Keratinocyte (primary cell): ENCODE measurements at regions not wholly inside any gene's neighbourhood (a gene's known extent, or its start where the extent isn't known, plus 50 kb on each side); places are given as distances from the start of the nearest gene placed in this dataset.

Experiments used
- DNase-seq: peaks from one replicate; pipeline ENCODE4 v3.0.0-alpha.2; 2011; ENCODE audit warnings: low read depth, missing footprints, low spot score
- FAIRE-seq: peaks from 2 replicates; lab custom pipeline; 2011; peaks lifted over from hg19 to GRCh38; lab: Jason Lieb, UNC
- H2AFZ ChIP-seq: 2 replicates; pipeline ENCODE4 v1.6.0; 2012; ENCODE audit warnings: low read length, control low read depth, inconsistent platforms; ENCODE audit not compliant: control insufficient read depth
- H3K27ac ChIP-seq: 2 replicates; pipeline ENCODE4 v1.5.1; 2011; ENCODE audit warnings: low read length; ENCODE audit not compliant: control insufficient read depth, insufficient read depth
- H3K27me3 ChIP-seq: 3 replicates; pipeline ENCODE4 v1.6.0; 2011; ENCODE audit warnings: low read length; ENCODE audit not compliant: control insufficient read depth, insufficient read depth; ENCODE audit errors: extremely low read depth
- H3K36me3 ChIP-seq, 2 experiments: 2 replicates in 1 of 2; 3 replicates in 1 of 2; pipeline ENCODE4 v1.5.1; 2011; ENCODE audit warnings: low read length in 2 of 2, mild to moderate bottlenecking in 1 of 2; ENCODE audit not compliant: control insufficient read depth in 2 of 2, insufficient read depth in 2 of 2; ENCODE audit errors: extremely low read depth in 1 of 2
- H3K4me1 ChIP-seq: 3 replicates; pipeline ENCODE4 v1.5.1; 2011; ENCODE audit warnings: low read length; ENCODE audit not compliant: control insufficient read depth, insufficient read depth; ENCODE audit errors: extremely low read depth
- H3K4me2 ChIP-seq: 3 replicates; pipeline ENCODE4 v1.6.0; 2011; ENCODE audit warnings: low read depth, low read length; ENCODE audit not compliant: control insufficient read depth, insufficient read depth; ENCODE audit errors: extremely low read depth
- H3K4me3 ChIP-seq, 3 experiments: fragments of 200-600 bp in 1 of 3; sonication (generic) in 1 of 3; 2 replicates in 2 of 3; 3 replicates in 1 of 3; pipeline ENCODE4 v1.5.1; 2011 to 2016; ENCODE audit warnings: low read length in 3 of 3, mild to moderate bottlenecking in 3 of 3, control low read depth in 2 of 3, inconsistent platforms in 1 of 3, low read depth in 1 of 3, mixed read lengths in 1 of 3, mixed run types in 1 of 3, moderate library complexity in 1 of 3; ENCODE audit not compliant: control insufficient read depth in 2 of 3, insufficient read depth in 2 of 3; ENCODE audit errors: extremely low read depth in 1 of 3
- H3K79me2 ChIP-seq: 2 replicates; pipeline ENCODE4 v1.6.0; 2012; ENCODE audit warnings: low read length; ENCODE audit not compliant: control insufficient read depth, insufficient read depth
- H3K9ac ChIP-seq: 3 replicates; pipeline ENCODE4 v1.6.0; 2011; ENCODE audit warnings: low read length; ENCODE audit not compliant: control insufficient read depth, insufficient read depth; ENCODE audit errors: extremely low read depth
- H3K9me1 ChIP-seq: 3 replicates; pipeline ENCODE4 v1.6.0; 2011; ENCODE audit warnings: low read length; ENCODE audit not compliant: control insufficient read depth, insufficient read depth; ENCODE audit errors: extremely low read depth
- H3K9me3 ChIP-seq: 2 replicates; pipeline ENCODE4 v1.5.1; 2012; ENCODE audit warnings: low read depth, low read length; ENCODE audit not compliant: control insufficient read depth
- H4K20me1 ChIP-seq: 3 replicates; pipeline ENCODE4 v1.6.0; 2011; ENCODE audit warnings: low read length; ENCODE audit not compliant: control insufficient read depth, insufficient read depth; ENCODE audit errors: extremely low read depth
- CTCF ChIP-seq, 3 experiments: IDR thresholded peaks in 1 of 3; conservative IDR thresholded peaks in 1 of 3; optimal IDR thresholded peaks in 1 of 3; 2 replicates in 2 of 3; 3 replicates in 1 of 3; pipeline versions ENCODE3 to v1.5.1; 2011; ENCODE audit warnings: low read length in 3 of 3, mild to moderate bottlenecking in 3 of 3, moderate library complexity in 2 of 3, control low read depth in 1 of 3, inconsistent platforms in 1 of 3; ENCODE audit not compliant: insufficient read depth in 2 of 3; ENCODE audit errors: extremely low read depth in 1 of 3
- EZH2 ChIP-seq: IDR thresholded peaks from one replicate; pipeline ENCODE4 v1.6.1; 2012; ENCODE audit warnings: inconsistent platforms, mild to moderate bottlenecking, low read length, moderate library complexity
- dilution Hi-C: fragments of 300-500 bp; cut with MboI; formaldehyde crosslinking; loops from one replicate; pipeline ENCODE4 v1.7.0; 2020; ENCODE audit warnings: low sequenced_read_pairs; ENCODE audit not compliant: extremely low pct_ligation_motif_present

- Histone ChIP-seq H3K27me3 (no peaks in the 10 kb centered on the region), H3K9me3 (no peaks in the 10 kb centered on the region), H2AFZ (no peak overlapping the region), H3K4me3 (no peak overlapping the region), H3K4me2 (no peak overlapping the region), H3K79me2 (no peaks in the 10 kb centered on the region), H3K27ac (no peak overlapping the region), H3K9me1 (no peaks in the 10 kb centered on the region), H3K9ac (no peak overlapping the region), H3K36me3 (no peaks in the 10 kb centered on the region), H3K4me1 (no peaks in the 10 kb centered on the region), H4K20me1 (no peaks in the 10 kb centered on the region)
- no peak for TF ChIP-seq EZH2
- no peak for TF ChIP-seq CTCF (optimal IDR thresholded peaks at IDR 0.05 in 1 of 3, IDR thresholded peaks at IDR 0.05 in 1 of 3, conservative IDR thresholded peaks at IDR 0.05 in 1 of 3; ENCODE audit: extremely low read depth in 1 of 3, insufficient read depth in 2 of 3, low read length in 3 of 3)
- DNase-seq (no peak), FAIRE-seq (no peak)
- dilution Hi-C loops, result no loop called here
These were observed 196.1 kb downstream of the ZNF330 start for GRCh38 chr4:141416677-141417363.

DNA sequence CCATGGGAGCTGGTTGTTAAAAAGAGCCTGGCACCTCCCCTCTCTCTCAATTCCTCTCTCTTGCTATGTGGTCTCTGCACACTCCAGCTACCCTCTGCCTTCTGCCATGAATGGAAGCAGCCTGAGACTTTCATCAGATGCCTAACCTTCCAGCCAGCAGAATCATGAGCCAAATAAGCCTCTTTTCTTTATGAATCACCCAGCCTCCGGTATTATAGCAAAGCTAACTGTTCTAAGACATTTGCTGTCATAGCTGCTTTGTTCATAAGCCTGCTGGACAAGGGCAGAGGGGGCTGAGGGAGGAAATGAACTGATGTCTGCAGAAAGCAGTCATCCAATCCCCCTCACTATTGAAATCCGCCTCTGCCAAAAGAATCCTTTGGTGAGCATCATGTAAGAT is 196.7 kb downstream of the ZNF330 start:
- no peaks in the 10 kb centered on the region for H3K36me3 ChIP-seq
- no peak overlapping the region for H3K27ac ChIP-seq
- dilution Hi-C loops, result no loop called here
- no peaks in the 10 kb centered on the region for H3K27me3 ChIP-seq
- H2AFZ ChIP-seq, result no peak overlapping the region
- H3K9me1 ChIP-seq, result no peaks in the 10 kb centered on the region
- TF ChIP-seq EZH2 (no peak), CTCF (optimal IDR thresholded peaks at IDR 0.05 in 1 of 3, IDR thresholded peaks at IDR 0.05 in 1 of 3, conservative IDR thresholded peaks at IDR 0.05 in 1 of 3; ENCODE audit: extremely low read depth in 1 of 3, insufficient read depth in 2 of 3, low read length in 3 of 3) (no peak)
- no peak for DNase-seq
- H3K4me3 ChIP-seq, result no peak overlapping the region
- H4K20me1 ChIP-seq, result no peaks in the 10 kb centered on the region
- FAIRE-seq, result no peak
- no peaks in the 10 kb centered on the region for H3K9me3 ChIP-seq
- H3K9ac ChIP-seq, result no peak overlapping the region
- H3K4me1 ChIP-seq, result no peaks in the 10 kb centered on the region
- H3K79me2 ChIP-seq, result no peaks in the 10 kb centered on the region
- no peak overlapping the region for H3K4me2 ChIP-seq
